ENCODE measurements at regions not wholly inside any gene's neighbourhood (a gene's known extent, or its start where the extent isn't known, plus 50 kb on each side); places are given as distances from the start of the nearest gene placed in this dataset.

GRCh38 chr3:29176501-29176900 is 104.4 kb upstream of the RBMS3 start:
- no peak for TF ChIP-seq POLR2AphosphoS5 (IDR thresholded peaks at IDR 0.05; ENCODE audit: low read depth, low read length)
- TF ChIP-seq CTCF (IDR thresholded peaks at IDR 0.05): no peak
- no peak for TF ChIP-seq TCF7L2 (IDR thresholded peaks at IDR 0.05; ENCODE audit: low read depth, low read length)
